HG03045 (cell line): ENCODE measurements at regions not wholly inside any gene's neighbourhood (a gene's known extent, or its start where the extent isn't known, plus 50 kb on each side); places are given as distances from the start of the nearest gene placed in this dataset.

ENCODE experiments used
- ATAC-seq: cut with Tn5 transposase; IDR thresholded peaks from one replicate; pipeline ENCODE4 v1.9.1; 2021; ENCODE audit warnings: mild to moderate bottlenecking, moderate library complexity; ENCODE audit not compliant: unreplicated experiment

DNA sequence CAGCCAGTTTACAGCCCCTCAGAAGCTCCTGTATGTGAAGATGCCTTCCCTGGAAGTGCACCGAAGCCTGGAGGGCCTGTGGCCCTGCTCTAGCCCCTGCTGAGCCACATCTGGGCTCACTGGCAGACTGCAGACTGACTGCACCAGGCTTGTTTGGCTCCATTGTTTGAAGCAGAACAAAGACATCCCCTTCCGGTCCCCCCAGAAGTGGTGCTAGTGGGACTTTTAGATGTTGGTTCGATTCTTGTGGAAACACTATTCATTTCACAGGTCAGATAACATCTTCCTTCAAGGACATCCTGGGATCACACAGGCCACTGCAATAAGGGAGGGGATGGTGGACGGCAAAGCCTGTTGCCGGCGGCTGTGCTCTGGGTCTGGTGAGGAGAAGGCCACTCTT lies 57.8 kb upstream of the CBLN2 start:
- no peak for ATAC-seq

GRCh38 chr18:72601481-72601880 lies 57.3 kb upstream of the CBLN2 start:
- no peak for ATAC-seq
